ENCODE measurements at regions not wholly inside any gene's neighbourhood (a gene's known extent, or its start where the extent isn't known, plus 50 kb on each side); places are given as distances from the start of the nearest gene placed in this dataset.

DNA sequence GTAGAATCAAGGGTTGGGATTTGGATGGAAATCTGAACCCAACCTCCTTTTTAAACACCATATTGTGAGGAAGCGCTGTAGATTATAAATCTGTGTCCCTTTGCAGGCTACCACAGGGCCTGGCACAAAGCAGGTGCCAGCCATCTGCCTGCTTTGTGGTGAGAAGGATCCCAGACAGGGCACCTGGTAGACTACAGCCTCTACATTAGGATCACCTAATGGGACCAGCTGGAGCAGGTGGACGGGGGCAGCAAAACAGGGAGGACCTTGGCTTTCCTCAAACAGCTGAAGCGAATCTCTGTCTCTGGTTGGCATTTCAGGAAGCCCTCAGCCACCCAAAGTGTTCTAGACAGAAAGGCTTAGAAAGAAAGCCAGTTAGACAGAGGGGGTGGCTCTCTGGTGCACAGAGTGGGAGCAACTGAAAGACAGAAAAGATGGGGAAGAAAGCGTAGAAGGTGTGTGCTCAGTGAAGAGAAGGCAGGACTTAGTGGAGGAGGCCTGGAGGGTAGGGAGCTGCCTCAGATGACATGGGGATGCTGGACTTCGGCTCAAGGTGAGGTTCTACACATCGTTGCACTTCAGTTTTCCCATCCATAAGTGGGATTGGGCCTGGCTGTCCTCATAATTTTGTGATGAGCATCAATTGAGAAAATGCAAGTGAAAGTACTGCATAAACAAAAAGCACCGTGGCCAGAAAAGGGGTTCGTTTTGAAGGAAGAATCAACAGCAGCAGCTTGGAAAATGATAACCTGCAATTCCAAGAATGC, 350.8 kb downstream of the CYRIA start:
- no peak for DNase-seq

GRCh38 chr2:16314001-16314400, 351.6 kb downstream of the CYRIA start:
- no peak for DNase-seq

GRCh38 chr2:16313235-16313975, 352.2 kb downstream of the CYRIA start:
- DNase-seq: no peak

DNA sequence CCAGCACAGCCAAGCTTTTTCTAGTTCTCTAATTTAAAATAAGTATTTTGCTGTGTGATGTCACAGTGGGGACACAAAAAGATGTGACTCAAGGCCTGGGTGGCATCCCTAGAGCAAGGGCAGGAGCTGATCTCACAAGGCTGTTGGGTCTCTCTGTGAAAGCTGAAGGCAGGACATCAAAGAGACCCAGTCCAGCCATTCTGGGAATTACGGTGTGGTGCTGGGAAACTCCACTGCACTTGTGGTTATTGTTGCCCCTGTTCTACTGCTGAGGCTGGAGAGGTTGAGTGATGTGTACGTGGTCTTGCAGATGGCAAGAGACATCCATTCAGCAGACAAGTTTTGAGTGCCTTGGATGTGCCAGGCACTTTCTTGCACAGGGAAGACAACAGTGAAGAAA, 352.9 kb downstream of the CYRIA start:
- no peak for DNase-seq

DNA sequence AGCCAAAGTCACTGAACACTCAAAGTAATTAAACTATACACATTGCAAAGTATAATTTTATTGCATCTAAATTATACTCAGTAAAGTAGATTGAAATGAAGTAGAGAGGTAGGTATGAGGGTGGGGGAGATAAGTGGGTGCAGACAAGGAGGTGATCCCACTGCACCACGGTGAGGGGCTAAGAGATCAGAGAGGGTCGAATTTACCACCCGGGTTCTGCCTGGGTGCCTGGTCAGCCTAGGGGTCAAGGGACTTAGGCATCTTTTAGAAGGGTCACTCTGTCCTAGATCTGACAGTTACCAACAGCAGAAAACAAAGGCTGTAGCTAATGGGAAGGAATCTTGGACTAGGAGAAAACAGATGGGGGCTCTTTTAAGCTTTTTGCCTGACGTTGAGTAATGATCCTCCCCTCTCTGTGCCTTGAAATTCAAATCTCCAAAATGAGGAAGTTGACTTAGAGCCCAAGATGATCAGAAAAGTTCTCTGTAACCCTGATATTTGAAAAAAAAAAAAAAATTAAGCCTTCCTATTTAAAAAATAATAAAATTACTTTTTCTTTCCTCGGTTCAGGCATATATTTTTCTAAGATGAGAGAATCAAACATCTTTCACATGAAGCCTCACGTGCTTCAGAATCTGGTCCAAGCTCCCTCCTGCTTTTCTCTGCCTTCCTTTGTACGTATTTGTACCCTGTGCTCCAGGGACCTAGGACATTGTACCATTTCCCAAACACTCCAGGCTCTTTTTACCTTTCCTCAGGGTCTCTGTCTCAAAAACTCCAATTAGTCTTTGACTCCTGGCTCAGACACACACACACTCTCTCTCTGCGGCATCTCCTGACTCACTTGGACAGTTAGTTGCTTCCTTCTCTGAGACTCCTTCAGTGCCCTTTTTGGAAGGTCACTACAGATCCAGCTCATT, 353.9 kb downstream of the CYRIA start:
- DNase-seq: no peak

DNA sequence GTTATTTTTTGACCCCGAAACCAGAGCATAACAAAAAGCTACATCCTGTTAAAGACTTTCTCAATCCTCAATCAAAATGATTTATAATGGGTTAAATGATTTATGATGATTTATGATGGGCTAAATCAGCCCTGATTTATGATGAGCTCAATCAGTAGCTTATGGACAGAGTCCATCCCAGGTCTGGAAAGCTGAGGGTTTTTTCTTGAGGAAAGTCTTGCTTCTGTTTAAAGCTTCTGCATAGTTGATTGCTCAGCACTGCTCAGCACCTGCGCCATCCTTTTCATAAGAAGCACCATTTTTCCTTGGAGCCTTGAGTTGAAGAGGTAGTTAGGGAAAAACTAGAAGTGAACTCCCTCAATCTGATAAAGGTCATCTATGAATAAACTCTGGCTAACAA, 356.8 kb downstream of the CYRIA start:
- DNase-seq: no peak

DNA sequence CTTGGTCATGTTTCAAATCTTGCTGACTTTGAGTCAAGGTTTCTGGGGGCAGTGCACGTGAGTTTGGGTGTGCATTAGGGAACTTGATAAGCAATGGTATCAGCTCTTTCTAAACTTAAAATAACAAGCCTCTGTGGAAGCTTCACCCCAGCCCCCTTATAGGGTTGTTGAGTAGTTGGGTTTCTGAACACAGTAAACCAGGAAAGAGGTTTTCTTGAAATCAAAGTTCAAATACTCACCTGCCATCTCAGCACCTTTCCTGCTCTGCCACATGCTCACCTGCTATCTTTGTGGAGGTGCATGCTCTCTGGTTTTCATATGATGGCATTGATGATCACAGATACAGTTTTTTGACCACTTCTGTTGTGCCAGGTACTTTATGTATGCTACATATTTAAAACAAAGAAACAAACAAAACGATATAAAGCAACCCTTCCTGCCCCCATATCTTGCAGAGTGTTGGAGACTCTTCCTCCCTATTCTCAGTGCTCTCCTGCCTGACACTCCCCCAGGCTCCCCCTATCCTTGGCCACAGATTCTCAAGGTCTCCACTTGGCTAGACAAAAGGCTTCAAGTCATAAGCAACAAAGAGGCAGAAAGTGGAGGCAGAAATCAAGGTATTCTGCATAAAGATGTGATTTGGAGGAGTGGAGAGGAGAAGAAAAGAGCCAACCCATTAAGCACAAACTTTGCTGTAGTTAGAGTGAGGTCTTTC, 360.6 kb downstream of the CYRIA start:
- DNase-seq: no peak

DNA sequence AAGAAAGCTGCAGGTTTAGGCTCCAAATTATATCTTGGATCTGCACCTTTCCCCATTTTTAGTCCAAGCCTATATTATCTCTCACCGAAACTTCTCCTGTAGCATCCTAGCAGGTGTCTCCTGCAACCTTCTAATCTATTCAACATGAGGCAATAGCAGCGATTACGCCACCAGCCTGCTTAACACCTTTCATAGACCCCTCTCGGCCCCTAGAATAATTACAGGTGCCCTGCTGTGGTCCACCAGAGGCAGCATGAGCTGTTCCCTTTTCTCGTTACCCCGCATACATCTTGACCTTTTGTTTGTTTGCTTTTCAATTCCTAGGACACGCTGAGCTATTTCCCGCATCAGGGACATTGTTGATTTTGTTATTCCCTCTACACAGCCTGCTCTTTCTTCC, 361.9 kb downstream of the CYRIA start:
- no peak for DNase-seq

GRCh38 chr2:16303273-16303577, 362.4 kb downstream of the CYRIA start:
- no peak for DNase-seq

DNA sequence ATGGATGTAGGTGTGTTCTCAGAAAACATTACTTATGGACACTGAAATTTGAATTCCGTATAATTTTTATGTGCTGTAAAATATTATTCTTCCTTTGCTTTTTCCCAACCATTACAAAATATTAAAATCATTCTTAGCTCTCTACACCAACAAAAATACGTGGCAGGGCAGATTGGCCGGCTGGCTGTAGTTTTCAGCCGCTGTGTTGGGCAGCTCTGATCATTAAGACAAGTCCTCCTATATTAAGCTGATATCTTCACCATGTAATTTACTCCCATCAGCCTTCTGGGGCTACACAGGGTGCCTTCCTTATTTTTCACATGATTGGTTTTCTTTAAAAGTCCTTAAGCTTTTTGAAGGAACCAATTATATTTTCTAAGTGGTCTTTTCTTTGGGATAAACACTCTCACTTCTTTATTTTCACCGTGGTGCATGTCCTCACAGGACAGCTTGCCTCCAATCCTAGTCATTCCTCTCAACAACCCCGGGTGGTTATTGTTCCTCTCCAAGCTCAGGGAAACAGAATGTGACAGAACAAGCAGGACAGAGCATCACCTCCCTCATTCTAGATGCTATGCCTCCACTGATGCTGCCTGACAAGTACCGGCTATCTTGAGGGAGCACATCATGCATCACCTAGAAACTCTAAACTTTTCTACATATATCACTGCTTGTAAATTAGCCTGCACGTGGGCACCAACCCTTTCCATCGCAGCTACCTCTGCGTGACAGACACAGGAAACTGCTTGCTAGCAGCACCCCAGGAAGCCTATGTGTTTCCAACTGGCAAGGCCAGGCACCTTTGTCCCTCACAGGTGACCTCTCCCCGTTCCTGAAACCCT, 362.3 kb downstream of the MYCN start:
- DNase-seq: no peak

DNA sequence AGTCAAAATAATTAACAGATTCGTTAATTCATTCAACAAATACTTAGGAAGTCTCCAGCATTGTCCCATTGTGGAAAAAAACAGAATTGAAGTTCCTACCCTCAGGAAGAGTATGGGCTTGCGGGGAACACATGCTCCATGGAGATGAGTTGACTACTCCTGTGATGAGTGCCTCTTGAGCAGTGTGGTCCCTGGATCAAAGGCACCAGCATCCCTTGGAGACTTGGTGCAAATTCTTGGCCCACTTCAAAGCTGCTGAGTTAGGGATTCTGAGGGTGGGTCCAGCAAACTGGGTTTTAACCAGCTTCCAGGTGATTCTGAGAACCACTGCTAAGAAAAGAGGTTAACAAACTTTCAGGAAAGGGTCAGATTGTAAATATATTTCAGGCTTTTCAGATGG, 361.6 kb downstream of the MYCN start:
- no peak for DNase-seq

GRCh38 chr2:16298866-16299265, 358.5 kb downstream of the MYCN start:
- no peak for DNase-seq

DNA sequence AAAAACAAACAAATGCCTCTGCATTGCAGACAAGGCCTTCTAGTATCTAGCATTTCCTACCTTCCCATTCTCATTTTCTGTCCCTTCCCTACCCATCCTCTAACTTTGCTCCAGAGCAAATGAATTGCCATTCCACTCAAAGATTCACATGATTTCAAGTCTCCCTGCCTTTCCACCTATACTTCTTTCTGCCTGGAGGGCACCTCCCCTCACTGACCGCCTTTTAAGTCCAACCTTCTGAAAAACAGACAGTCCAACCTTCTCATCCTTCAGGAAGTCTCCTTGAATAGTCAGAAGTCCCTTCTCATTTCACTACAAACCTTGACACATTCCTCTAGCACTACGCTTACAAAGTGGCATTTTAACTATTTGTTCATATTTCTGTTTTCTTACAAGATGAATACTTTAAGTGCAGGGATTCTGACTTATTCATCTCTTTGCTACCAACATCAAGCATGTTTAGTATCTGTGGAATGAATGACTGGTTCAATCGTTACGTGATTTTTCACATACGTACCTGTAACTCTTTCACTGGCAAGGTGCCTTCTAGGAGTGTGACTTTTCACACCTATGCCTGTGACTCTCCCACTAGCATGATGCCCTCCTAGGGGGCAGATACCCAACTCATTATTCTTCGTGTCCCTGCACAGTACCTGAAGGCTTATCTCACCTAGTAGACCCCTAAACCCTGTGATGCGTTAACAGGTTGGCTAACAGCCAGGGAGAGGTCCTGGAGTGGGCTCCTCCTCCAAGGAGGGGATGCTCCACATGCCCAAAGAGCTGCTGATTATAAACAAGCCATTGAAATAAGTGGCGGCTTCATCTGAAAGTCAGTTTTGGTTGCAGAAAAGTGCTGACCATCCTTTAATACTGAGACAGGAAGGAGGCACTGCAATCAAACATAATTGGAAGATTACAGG, 356.2 kb downstream of the MYCN start:
- no peak for DNase-seq

GRCh38 chr2:16296038-16296290, 355.6 kb downstream of the MYCN start:
- no peak for DNase-seq

DNA sequence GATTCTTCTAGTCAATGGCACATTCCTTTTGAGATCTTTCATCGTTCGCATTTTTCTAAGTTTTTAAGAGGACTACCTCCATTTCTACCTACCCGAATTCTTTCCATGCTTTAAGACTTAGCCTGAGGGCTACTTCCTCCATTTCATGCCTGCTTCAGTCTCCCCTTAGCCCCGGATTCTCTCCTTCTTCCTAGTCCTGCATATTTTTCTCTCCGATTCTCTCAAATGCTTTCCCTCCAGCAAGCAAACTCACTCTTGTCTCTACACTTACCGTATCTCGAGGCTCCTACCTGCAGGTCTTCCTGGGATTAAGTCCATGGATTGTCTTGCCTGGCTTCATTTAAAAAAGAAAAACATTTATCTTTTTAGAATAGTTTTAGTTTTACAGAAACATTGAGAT, 354.4 kb downstream of the MYCN start:
- no peak for DNase-seq

GRCh38 chr2:16293871-16294270, 353.5 kb downstream of the MYCN start:
- DNase-seq: no peak

DNA sequence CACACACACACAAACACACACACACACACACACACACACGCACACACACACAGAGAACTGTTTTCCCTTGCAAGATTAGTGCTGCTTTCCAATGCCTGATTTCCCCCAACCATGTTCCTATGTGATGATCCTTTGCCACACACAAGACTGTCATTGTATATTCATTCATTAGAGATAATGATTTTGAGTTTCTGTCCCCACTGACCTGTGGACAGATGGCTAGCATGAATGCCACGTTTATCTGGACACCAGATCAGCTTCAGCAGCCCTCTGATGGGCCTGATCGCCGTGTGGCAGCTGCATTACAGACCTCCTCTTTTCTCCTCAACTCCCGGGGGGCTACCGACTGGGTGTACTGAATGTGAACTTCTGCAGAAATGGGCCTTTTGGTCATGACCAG, 353.0 kb downstream of the MYCN start:
- DNase-seq: no peak

DNA sequence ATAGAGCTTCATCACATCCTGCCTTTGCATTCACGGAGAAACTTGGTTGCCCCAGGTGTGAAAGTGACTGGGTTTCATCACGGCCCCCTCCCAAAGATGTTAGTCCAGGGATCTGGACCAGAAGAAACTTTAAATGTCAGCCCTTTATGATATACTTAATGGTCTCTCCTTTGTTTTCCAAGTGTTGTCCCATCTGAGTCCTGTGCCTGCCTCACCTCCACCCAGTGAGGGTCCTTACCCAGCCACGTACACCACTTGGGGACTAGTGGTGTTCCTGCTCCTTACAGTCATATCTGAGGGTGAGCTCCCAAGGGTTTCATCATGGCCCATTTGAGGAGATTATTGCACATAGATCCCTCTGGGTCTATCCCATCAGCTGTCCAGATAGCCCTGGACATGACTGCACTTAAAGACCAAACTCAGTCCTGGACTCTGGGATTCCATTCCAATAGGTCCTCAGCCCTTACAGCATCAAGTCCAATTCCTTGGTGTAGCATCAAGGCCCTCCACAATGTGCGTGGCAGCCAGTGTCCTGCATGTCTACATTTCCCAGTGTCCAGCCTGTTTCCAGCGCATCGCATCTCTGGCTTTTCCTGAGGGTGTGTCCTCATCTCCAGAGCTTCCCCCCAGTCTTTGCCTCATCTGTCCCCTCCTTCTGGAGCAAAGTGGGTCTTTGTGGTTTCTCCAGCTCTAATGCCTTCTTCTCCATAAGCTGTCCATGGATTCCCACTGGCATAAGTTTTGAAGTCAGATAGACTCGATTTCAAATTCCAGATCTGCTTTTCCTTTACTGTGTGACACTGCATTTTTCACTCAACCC, 351.6 kb downstream of the MYCN start:
- no peak for DNase-seq

DNA sequence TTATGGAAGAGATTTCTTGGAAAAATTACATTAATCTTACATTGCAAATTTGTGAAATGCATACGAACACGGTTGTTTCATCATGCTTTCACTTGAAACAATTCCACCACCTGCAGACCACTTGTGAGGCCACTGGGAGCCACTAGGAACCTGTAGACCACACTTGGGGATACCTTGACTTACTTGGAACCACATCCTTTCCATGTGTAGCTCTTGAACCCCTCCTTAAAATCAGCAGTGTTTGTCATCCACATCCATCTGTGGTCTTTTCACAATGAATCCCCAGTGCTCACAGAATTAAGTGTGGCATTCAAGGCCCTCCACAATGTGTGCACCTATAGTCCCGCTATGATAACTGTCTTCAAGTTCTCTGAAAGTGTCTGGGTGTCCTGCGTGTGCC, 350.9 kb downstream of the MYCN start:
- no peak for DNase-seq

DNA sequence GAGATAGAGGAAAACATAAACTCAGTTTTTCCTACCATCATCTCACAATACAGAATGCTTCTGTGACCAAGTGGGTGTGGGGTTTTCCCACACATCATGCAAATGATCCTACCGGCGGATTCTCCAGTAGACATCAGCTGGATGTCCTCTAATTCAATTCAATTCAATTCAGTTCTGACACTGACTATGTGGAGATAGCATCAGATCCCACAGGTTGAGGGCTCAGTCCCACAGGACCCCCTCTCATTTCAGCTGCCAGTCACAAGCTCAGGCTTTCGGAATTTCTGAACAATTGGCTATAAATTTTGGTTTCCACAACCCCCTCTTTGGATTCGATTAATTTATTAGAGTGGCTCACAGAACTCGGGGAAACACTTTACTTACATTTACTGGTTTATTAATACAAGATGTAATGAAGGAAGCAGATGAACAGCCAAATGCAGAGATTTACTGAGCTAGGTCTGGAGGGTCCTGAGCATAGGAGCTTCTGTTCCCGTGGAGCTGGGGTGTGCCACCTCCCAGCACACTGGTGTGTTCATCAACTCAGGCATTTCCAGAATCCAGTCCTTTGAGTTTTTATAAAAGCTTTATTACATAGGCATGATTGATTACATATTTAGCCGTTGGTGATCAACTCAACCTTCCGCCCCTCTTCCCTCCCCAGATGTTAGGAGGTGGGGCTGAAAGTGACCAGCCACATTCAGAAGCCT, 350.1 kb downstream of the MYCN start:
- no peak for DNase-seq

Measured in NCI-H1048 (cell line).